ENCODE measurements at regions not wholly inside any gene's neighbourhood (a gene's known extent, or its start where the extent isn't known, plus 50 kb on each side); places are given as distances from the start of the nearest gene placed in this dataset.

- no peak overlapping the region for H3K27ac ChIP-seq
- intact Hi-C loops (cut with DNase I): no loop called here
- TF ChIP-seq, protein P1, sequence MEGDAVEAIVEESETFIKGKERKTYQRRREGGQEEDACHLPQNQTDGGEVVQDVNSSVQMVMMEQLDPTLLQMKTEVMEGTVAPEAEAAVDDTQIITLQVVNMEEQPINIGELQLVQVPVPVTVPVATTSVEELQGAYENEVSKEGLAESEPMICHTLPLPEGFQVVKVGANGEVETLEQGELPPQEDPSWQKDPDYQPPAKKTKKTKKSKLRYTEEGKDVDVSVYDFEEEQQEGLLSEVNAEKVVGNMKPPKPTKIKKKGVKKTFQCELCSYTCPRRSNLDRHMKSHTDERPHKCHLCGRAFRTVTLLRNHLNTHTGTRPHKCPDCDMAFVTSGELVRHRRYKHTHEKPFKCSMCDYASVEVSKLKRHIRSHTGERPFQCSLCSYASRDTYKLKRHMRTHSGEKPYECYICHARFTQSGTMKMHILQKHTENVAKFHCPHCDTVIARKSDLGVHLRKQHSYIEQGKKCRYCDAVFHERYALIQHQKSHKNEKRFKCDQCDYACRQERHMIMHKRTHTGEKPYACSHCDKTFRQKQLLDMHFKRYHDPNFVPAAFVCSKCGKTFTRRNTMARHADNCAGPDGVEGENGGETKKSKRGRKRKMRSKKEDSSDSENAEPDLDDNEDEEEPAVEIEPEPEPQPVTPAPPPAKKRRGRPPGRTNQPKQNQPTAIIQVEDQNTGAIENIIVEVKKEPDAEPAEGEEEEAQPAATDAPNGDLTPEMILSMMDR (IDR thresholded peaks at IDR 0.05): no peak
- no peak for TF ChIP-seq POLR2A (IDR thresholded peaks at IDR 0.05)
- no peaks in the 10 kb centered on the region for H3K27me3 ChIP-seq
- H3K36me3 ChIP-seq (replicated peaks in 1 of 2): no peaks in the 10 kb centered on the region
- no peaks in the 10 kb centered on the region for H3K9me3 ChIP-seq (replicated peaks in 1 of 3)
- no peak for DNase-seq
- 35 to 46% (median 44%) methylated on average over 1 of the region's 1 CpG for WGBS, 4 donors
- no peaks in the 10 kb centered on the region for H3K4me1 ChIP-seq (replicated peaks in 1 of 2)
- H3K4me3 ChIP-seq: no peak overlapping the region
Measured at GRCh38 chr3:81291586-81291985, 469.9 kb downstream of the GBE1 start.

GRCh38 chr3:81289676-81290075, 471.8 kb downstream of the GBE1 start:
- DNase-seq: no peak
- H3K27ac ChIP-seq: no peak overlapping the region
- TF ChIP-seq, protein P1 (IDR thresholded peaks at IDR 0.05): no peak
- TF ChIP-seq POLR2A (IDR thresholded peaks at IDR 0.05): no peak
- no peaks in the 10 kb centered on the region for H3K4me1 ChIP-seq (replicated peaks in 1 of 2)
- H3K9me3 ChIP-seq (replicated peaks in 1 of 3): no peaks in the 10 kb centered on the region
- H3K4me3 ChIP-seq: no peak overlapping the region
- no peaks in the 10 kb centered on the region for H3K36me3 ChIP-seq (replicated peaks in 1 of 2)
- intact Hi-C loops (cut with DNase I): no loop called here
- WGBS, 4 donors: 72 to 79% (median 74%) methylated on average over 3 of the region's 3 CpGs
- no peaks in the 10 kb centered on the region for H3K27me3 ChIP-seq

GRCh38 chr3:81279481-81280379, 481.7 kb downstream of the GBE1 start:
- TF ChIP-seq POLR2A (IDR thresholded peaks at IDR 0.05): no peak
- TF ChIP-seq, protein P1 (IDR thresholded peaks at IDR 0.05): no peak
- H3K36me3 ChIP-seq (replicated peaks in 1 of 2): no peaks in the 10 kb centered on the region
- H3K27ac ChIP-seq: no peak overlapping the region
- no peak for DNase-seq
- 44 to 47% (median 46%) methylated on average over 4 of the region's 4 CpGs for WGBS, 4 donors
- no peaks in the 10 kb centered on the region for H3K4me1 ChIP-seq (replicated peaks in 1 of 2)
- intact Hi-C loops (cut with DNase I): no loop called here
- no peak overlapping the region for H3K4me3 ChIP-seq
- H3K9me3 ChIP-seq (replicated peaks in 1 of 3): no peaks in the 10 kb centered on the region
- H3K27me3 ChIP-seq: no peaks in the 10 kb centered on the region

GRCh38 chr3:81277853-81278252, 483.6 kb downstream of the GBE1 start:
- Histone ChIP-seq H3K27ac (no peak overlapping the region), H3K4me1 (replicated peaks in 1 of 2) (no peaks in the 10 kb centered on the region), H3K4me3 (no peak overlapping the region), H3K27me3 (no peaks in the 10 kb centered on the region), H3K9me3 (replicated peaks in 1 of 3) (no peaks in the 10 kb centered on the region), H3K36me3 (replicated peaks in 1 of 2) (no peaks in the 10 kb centered on the region)
- intact Hi-C loops (cut with DNase I): no loop called here
- TF ChIP-seq, protein P1 (IDR thresholded peaks at IDR 0.05): no peak
- no peak for TF ChIP-seq POLR2A (IDR thresholded peaks at IDR 0.05)
- DNase-seq: no peak
